Natural killer cell treated with Interleukin-12 subunit alpha and Interleukin-12 subunit beta and Interleukin-15 and Interleukin-18, amount 100 ng/mL, for 72 hours (primary cell): ENCODE measurements at regions not wholly inside any gene's neighbourhood (a gene's known extent, or its start where the extent isn't known, plus 50 kb on each side); places are given as distances from the start of the nearest gene placed in this dataset.
A peak's percentile ranks its signal among the peaks of the same experiment; 100 is the strongest.

Experiments
- ATAC-seq, 2 donors: fragments of 150-1000 bp; cut with Tn5 transposase in 1 of 2; sonication (Bioruptor Pico), chemical (Tn5 transposase) in 1 of 2; 2 replicates each; pipeline ENCODE4 v1.10.0; 2021
- DNase-seq: peaks from one replicate; pipeline ENCODE4 v3.0.0; 2022; ENCODE audit warnings: low spot score
- H3K27ac Mint-ChIP-seq, 2 donors: 1 replicate in 1 of 2; 2 replicates in 1 of 2; pipeline ENCODE4 v1.8.0; 2022; ENCODE audit warnings: mixed read lengths in 2 of 2, mild to moderate bottlenecking in 1 of 2, moderate library complexity in 1 of 2
- H3K27me3 Mint-ChIP-seq, 2 donors: 1 replicate in 1 of 2; 2 replicates in 1 of 2; pipeline ENCODE4 v1.8.0; 2022; ENCODE audit warnings: mixed read lengths in 2 of 2
- H3K36me3 Mint-ChIP-seq: one replicate; pipeline ENCODE4 v1.8.0; 2022; ENCODE audit warnings: mixed read lengths
- H3K4me1 Mint-ChIP-seq, 2 donors: 1 replicate in 1 of 2; 2 replicates in 1 of 2; pipeline ENCODE4 v1.8.0; 2022; ENCODE audit warnings: low read depth in 2 of 2, mixed read lengths in 2 of 2, mild to moderate bottlenecking in 1 of 2
- H3K4me3 Mint-ChIP-seq: one replicate; pipeline ENCODE4 v1.8.0; 2022; ENCODE audit warnings: mixed read lengths
- H3K9me3 Mint-ChIP-seq: 2 replicates; pipeline ENCODE4 v1.8.0; 2022; ENCODE audit warnings: mixed read lengths

GRCh38 chr5:103373597-103374472, 115.3 kb downstream of the MACIR start:
- DNase-seq, result no peak
- Mint-ChIP-seq H3K36me3 (no peaks in the 10 kb centered on the region), H3K27me3 (peaks cover 6 to 13% of the 10 kb centered on the region in 2 donors), H3K4me1 (no peaks in the 10 kb centered on the region), H3K4me3 (no peak overlapping the region), H3K27ac (no peak overlapping the region), H3K9me3 (no peaks in the 10 kb centered on the region)
- ATAC-seq, result no peak

DNA sequence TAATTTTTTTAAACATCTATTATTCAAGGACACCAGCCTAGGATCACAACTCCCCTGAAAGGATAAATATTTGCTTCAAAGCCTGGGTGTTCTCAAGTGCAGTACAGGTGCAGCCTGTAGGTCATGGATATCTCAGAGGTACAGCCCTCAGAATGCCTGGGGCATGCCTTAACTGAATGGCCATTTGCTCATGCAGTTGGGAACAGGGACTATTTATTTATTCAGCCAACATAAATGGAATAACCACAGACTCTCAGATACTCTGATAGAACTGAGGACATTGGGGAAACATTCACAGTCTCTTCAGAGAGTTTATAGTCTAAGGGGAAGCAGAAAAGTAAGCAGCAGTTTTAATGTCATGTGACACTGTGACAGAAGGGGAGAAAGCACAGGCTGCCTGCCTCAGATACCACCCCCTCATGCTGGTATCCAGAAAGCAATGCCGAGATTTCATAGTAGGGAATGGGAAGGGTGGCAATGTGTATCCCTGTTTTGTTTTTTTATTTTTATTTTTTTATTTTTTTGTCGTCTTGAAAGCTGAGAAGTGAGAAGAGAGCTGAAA, 112.6 kb downstream of the MACIR start:
- no peak overlapping the region for H3K27ac Mint-ChIP-seq
- no peaks in the 10 kb centered on the region for H3K4me1 Mint-ChIP-seq
- no peaks in the 10 kb centered on the region for H3K9me3 Mint-ChIP-seq
- H3K27me3 Mint-ChIP-seq, result peaks cover 0 to 9% of the 10 kb centered on the region in 2 donors
- H3K4me3 Mint-ChIP-seq, result no peak overlapping the region
- ATAC-seq (no peak), DNase-seq (no peak)
- H3K36me3 Mint-ChIP-seq, result no peaks in the 10 kb centered on the region

- Mint-ChIP-seq H3K27me3 (peaks cover 0 to 6% of the 10 kb centered on the region in 2 donors), H3K4me3 (no peak overlapping the region), H3K36me3 (no peaks in the 10 kb centered on the region), H3K4me1 (no peaks in the 10 kb centered on the region), H3K9me3 (no peaks in the 10 kb centered on the region), H3K27ac (no peak overlapping the region)
- ATAC-seq, result no peak
- DNase-seq, result no peak
Observed at GRCh38 chr5:103369125-103370120, 110.9 kb downstream of the MACIR start.

DNA sequence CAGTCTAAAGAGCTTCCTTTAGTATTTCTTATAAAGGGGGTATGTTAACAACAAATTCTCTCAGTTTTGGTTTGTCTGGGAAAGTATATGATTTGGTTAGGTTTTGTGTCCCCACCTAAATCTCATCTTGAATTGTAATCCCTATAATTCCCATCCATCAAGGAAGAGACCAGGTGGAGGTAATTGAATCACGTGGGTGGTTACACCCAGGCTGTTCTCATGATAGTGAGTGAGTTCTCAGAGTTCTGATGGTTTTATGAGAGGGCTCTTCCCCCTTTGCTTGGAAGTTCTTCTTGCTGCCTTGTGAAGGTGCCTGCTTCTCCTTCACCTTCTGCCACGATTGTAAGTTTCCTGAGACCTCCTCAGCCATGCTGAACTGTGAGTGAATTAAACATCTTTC, 109.1 kb downstream of the MACIR start:
- ATAC-seq, result no peak
- H3K36me3 Mint-ChIP-seq, result no peaks in the 10 kb centered on the region
- DNase-seq, result no peak
- H3K4me3 Mint-ChIP-seq, result no peak overlapping the region
- peaks cover 0 to 6% of the 10 kb centered on the region in 2 donors for H3K27me3 Mint-ChIP-seq
- H3K9me3 Mint-ChIP-seq, result no peaks in the 10 kb centered on the region
- no peak overlapping the region for H3K27ac Mint-ChIP-seq
- H3K4me1 Mint-ChIP-seq, result no peaks in the 10 kb centered on the region

DNA sequence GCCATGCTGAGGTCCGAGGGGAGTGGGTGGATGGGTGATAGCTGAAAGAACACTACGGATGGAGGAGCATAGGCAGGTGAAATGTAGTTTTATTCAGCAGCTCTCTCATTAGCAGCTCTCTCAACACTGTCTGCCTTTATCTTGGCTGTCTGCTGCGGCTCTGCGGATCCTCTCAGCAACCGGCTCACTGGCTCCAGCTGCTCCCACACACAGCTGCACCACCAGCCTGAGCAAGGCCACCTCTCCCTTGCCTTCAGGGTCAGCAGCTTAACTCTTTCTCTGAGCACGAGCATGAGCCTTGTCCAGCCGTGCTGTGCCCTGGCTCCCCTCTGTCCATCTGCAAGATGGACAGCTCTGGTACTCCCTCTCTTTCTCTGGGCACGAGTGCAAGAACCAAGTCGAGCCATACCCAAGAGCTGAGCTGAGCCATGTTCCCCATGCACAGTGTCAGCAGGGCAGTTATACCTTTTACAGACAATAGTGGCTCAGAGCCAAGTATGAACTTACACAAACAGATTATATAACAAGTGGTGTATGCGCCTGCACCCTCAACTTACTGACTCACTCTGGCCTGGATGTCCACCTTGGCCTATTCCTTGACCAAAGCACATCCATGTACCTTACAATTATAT, 108.5 kb downstream of the MACIR start:
- H3K4me3 Mint-ChIP-seq, result no peak overlapping the region
- ATAC-seq (no peak), DNase-seq (no peak)
- H3K27me3 Mint-ChIP-seq, result peaks cover 0 to 6% of the 10 kb centered on the region in 2 donors
- no peaks in the 10 kb centered on the region for H3K4me1 Mint-ChIP-seq
- H3K9me3 Mint-ChIP-seq, result no peaks in the 10 kb centered on the region
- no peak overlapping the region for H3K27ac Mint-ChIP-seq
- H3K36me3 Mint-ChIP-seq, result no peaks in the 10 kb centered on the region

DNA sequence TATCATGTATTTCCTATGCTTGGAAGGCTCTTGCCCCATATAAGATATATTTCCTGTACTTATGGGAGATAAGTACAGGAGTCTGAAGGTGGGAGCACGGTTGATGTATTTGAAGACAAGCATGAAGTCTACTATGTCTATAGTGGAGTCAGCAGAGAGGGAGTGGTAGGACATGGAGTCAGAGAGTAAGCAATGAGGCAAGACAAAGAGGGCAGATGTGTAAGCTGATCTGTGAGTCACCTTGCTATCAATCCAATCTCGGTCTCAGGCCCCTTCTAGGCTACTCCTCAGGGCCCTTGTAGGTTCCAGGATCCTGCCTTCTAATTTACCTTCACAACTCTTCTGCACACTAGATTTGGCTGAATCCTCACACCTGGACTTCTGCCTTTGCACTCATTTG, 105.5 kb downstream of the MACIR start:
- ATAC-seq (peak in 1 of 2 donors; percentile 62), DNase-seq (no peak)
- no peaks in the 10 kb centered on the region for H3K9me3 Mint-ChIP-seq
- H3K4me1 Mint-ChIP-seq, result no peaks in the 10 kb centered on the region
- H3K27ac Mint-ChIP-seq, result no peak overlapping the region
- H3K36me3 Mint-ChIP-seq, result no peaks in the 10 kb centered on the region
- H3K27me3 Mint-ChIP-seq, result peaks cover 0 to 4% of the 10 kb centered on the region in 2 donors
- H3K4me3 Mint-ChIP-seq, result no peak overlapping the region

DNA sequence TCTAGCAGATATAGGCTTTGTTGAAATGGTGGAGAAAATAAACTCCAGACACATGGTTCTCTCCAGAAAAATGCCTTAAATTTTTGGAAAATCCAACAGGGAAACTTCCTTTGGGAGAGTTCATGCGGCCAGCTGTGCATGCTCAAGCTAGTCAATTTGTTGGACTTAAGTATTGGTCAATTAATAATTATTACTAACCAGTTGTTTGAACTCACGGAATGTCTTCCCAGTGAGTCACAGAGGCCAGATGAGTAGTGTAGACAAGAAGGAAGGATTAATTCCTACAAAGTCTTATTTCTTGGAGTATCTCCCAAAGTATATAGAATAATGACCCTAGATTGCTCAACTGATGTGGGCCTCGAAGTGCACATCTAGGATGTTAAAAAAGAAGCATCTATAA, 103.6 kb downstream of the MACIR start:
- Mint-ChIP-seq H3K27me3 (no peaks in the 10 kb centered on the region), H3K4me1 (no peaks in the 10 kb centered on the region), H3K9me3 (no peaks in the 10 kb centered on the region), H3K36me3 (no peaks in the 10 kb centered on the region), H3K4me3 (no peak overlapping the region), H3K27ac (no peak overlapping the region)
- DNase-seq (no peak), ATAC-seq (no peak)

DNA sequence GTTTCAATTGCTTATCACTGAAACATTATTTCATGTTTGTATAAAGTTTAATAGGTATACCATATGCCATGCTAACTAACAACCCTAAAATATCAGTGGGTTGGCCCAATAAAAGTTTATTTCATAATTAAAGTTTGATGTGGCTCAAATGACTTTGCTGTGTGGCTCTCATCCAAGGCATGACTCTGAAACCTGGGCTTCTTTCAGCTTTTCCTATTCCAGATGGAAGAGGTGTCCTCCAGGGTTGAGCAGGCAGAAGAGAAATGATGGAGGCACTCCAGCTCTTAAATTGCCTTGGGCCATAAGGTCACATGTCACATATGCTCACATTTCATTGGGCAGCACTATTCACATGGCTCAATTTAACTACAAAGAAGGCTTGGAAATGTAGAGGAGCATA, 101.9 kb downstream of the MACIR start:
- H3K4me1 Mint-ChIP-seq, result no peaks in the 10 kb centered on the region
- DNase-seq (no peak), ATAC-seq (no peak)
- no peaks in the 10 kb centered on the region for H3K36me3 Mint-ChIP-seq
- H3K27ac Mint-ChIP-seq, result no peak overlapping the region
- H3K4me3 Mint-ChIP-seq, result no peak overlapping the region
- no peaks in the 10 kb centered on the region for H3K9me3 Mint-ChIP-seq
- H3K27me3 Mint-ChIP-seq, result no peaks in the 10 kb centered on the region

DNA sequence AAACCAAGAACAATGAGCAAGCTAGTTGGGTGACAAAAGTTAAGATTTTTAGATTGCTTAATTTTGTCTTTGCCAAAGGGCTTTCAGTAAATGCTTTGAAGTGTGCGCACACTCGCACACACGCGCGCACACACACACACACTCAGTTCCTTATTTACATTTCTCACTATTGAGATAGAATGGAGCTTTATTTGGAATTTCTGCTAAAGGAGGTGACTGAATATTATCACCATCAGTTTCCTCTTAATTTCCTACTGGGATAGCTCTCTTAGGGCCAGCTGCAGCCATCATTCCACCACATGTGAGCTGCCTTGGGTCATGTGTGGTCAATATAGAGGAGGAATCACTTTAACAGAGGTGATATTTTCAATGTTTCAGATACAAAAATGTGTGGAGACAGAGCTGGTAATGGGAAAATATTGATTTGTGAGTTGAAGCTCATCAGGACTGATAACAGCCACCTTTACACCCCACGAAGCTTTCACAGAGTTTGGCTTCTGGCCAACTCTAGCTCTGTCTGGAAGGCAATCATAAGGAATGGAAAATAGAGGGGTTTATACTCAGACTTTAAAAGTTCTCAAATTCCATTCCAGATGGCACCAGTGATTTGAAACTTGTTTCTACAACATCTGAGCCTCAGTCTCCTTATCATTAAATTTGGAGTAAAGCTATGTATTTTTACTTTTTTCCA, 99.9 kb downstream of the MACIR start:
- H3K4me1 Mint-ChIP-seq, result no peaks in the 10 kb centered on the region

GRCh38 chr5:103357636-103358035, 99.1 kb downstream of the MACIR start:
- H3K4me3 Mint-ChIP-seq, result no peak overlapping the region
- no peaks in the 10 kb centered on the region for H3K9me3 Mint-ChIP-seq
- H3K36me3 Mint-ChIP-seq, result no peaks in the 10 kb centered on the region
- ATAC-seq, result no peak
- no peaks in the 10 kb centered on the region for H3K4me1 Mint-ChIP-seq
- no peak overlapping the region for H3K27ac Mint-ChIP-seq
- DNase-seq, result no peak
- H3K27me3 Mint-ChIP-seq, result peaks cover 0 to 2% of the 10 kb centered on the region in 2 donors

More for the DNA sequence above, 99.9 kb downstream of the MACIR start:
- Mint-ChIP-seq H3K27ac (no peak overlapping the region), H3K4me3 (no peak overlapping the region), H3K9me3 (no peaks in the 10 kb centered on the region), H3K36me3 (no peaks in the 10 kb centered on the region), H3K27me3 (peaks cover 0 to 2% of the 10 kb centered on the region in 2 donors)
- ATAC-seq (no peak), DNase-seq (no peak)

DNA sequence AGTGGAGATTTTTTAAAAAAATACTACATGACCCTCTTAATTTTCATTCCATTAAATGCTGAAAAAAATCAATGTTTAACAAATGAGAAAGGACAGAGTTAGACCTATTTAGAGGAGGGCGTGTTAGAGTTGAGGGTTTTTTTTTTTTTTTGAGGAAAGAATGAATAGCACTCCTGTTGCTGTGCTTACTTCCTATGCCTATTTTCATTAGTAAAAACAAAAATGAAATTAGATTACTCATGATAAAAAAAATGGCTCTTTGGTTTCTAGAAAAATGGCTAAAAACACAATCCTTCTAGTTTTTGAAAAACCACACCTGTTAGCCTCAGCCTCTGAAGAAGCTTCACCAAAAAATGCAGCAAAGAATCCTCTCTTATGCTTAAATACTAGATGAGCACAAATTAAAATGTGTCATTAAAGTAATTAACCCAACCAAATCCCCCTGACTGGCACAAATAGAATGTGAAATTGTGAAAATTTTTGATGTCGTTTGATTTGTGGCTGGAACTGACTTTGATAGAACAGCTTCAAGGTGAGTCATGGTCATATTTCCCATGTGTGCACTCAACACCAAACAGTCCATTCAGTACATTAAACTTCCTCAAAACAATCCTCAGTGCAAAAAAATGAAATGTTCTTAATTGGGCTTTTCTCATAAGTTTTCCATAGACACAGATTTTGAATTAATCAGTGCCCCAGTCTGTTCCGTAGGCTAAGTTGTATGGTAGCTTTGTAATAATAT, 98.0 kb downstream of the MACIR start:
- Mint-ChIP-seq H3K4me1 (no peaks in the 10 kb centered on the region), H3K27me3 (peaks cover 9% of the 10 kb centered on the region in 2 donors), H3K36me3 (no peaks in the 10 kb centered on the region), H3K9me3 (peaks cover 3% of the 10 kb centered on the region), H3K27ac (peak overlapping the region in 1 of 2 donors; percentile 49), H3K4me3 (peak overlapping the region; percentile 28)
- DNase-seq (no peak), ATAC-seq (no peak)

DNA sequence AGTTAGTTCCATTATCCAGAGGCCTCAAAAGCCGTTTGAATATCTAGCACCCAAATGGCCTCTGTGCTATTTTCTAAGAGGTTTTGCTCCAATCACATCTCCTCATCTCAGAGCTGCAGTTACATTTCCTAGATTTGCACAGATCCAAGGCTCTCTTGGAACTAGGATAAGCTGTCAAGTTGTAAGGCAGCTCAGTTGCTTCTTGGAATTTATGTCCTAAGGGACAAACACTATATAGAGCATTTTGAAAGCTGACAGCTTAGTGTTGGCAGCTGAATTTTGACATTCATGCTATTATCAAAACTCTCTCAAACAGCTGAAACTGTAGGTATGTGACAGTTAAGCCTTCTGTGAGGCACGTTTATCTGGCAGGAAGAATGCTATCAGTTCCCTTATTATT, 97.0 kb downstream of the MACIR start:
- no peaks in the 10 kb centered on the region for H3K4me1 Mint-ChIP-seq
- H3K27ac Mint-ChIP-seq, result no peak overlapping the region
- no peaks in the 10 kb centered on the region for H3K36me3 Mint-ChIP-seq
- DNase-seq (no peak), ATAC-seq (no peak)
- H3K27me3 Mint-ChIP-seq, result peaks cover 11 to 13% of the 10 kb centered on the region in 2 donors
- H3K4me3 Mint-ChIP-seq, result no peak overlapping the region
- H3K9me3 Mint-ChIP-seq, result peaks cover 3% of the 10 kb centered on the region
